Fibroblast of lung (primary cell): ENCODE measurements at regions not wholly inside any gene's neighbourhood (a gene's known extent, or its start where the extent isn't known, plus 50 kb on each side); places are given as distances from the start of the nearest gene placed in this dataset.

Source experiments
- DNase-seq, 2 donors: peaks; one replicate each; pipeline versions ENCODE4 v3.0.0 to v3.0.0-alpha.2; 2010; ENCODE audit warnings: low read depth in 2 of 2
- H2AFZ ChIP-seq: 2 replicates; pipeline ENCODE4 v1.5.1; 2012; ENCODE audit warnings: low read length, control low read depth, inconsistent platforms
- H3K27ac ChIP-seq: 2 replicates; pipeline ENCODE4 v1.5.1; 2011; ENCODE audit warnings: low read length, control low read depth; ENCODE audit not compliant: insufficient read depth
- H3K27me3 ChIP-seq: 2 replicates; pipeline ENCODE4 v1.5.1; 2011; ENCODE audit warnings: mild to moderate bottlenecking, low read length; ENCODE audit not compliant: control insufficient read depth, insufficient read depth
- H3K36me3 ChIP-seq: 2 replicates; pipeline ENCODE4 v1.5.1; 2011; ENCODE audit warnings: low read length; ENCODE audit not compliant: control insufficient read depth, insufficient read depth
- H3K4me1 ChIP-seq: 2 replicates; pipeline ENCODE4 v1.5.1; 2011; ENCODE audit warnings: low read length; ENCODE audit not compliant: control insufficient read depth, insufficient read depth; ENCODE audit errors: extremely low read depth
- H3K4me2 ChIP-seq: 2 replicates; pipeline ENCODE4 v1.5.1; 2011; ENCODE audit warnings: low read length, control low read depth; ENCODE audit not compliant: insufficient read depth; ENCODE audit errors: extremely low read depth
- H3K4me3 ChIP-seq, 4 experiments: fragments of 200-600 bp in 1 of 4; sonication (generic) in 1 of 4; replicated peaks in 1 of 4; 2 replicates each; pipeline ENCODE4 v1.5.1; 2011 to 2016; ENCODE audit warnings: low read length in 4 of 4, low read depth in 3 of 4, mild to moderate bottlenecking in 3 of 4, control low read depth in 2 of 4, inconsistent platforms in 1 of 4, mixed read lengths in 1 of 4; ENCODE audit not compliant: insufficient read depth in 1 of 4; ENCODE audit errors: control extremely low read depth in 1 of 4
- H3K79me2 ChIP-seq: 2 replicates; pipeline ENCODE4 v1.5.1; 2012; ENCODE audit warnings: mild to moderate bottlenecking, low read length, inconsistent platforms; ENCODE audit not compliant: control insufficient read depth, insufficient read depth
- H3K9ac ChIP-seq: 2 replicates; pipeline ENCODE4 v1.5.1; 2011; ENCODE audit warnings: mild to moderate bottlenecking, low read length, control low read depth; ENCODE audit not compliant: insufficient read depth
- H3K9me3 ChIP-seq: 2 replicates; pipeline ENCODE4 v1.5.1; 2012; ENCODE audit warnings: low read depth, low read length; ENCODE audit not compliant: control insufficient read depth, insufficient read depth
- H4K20me1 ChIP-seq: 2 replicates; pipeline ENCODE4 v1.5.1; 2011; ENCODE audit warnings: low read length; ENCODE audit not compliant: control insufficient read depth, insufficient read depth; ENCODE audit errors: extremely low read depth
- CTCF ChIP-seq, 2 donors: IDR thresholded peaks in 1 of 2; conservative IDR thresholded peaks in 1 of 2; 1 replicate in 1 of 2; 2 replicates in 1 of 2; pipeline ENCODE4 v1.5.1; 2011 to 2012; ENCODE audit warnings: low read length in 2 of 2, control low read depth in 1 of 2, inconsistent platforms in 1 of 2, low read depth in 1 of 2, mild to moderate bottlenecking in 1 of 2
- EZH2 ChIP-seq: IDR thresholded peaks from 2 replicates; pipeline ENCODE4 v1.5.1; 2012; ENCODE audit warnings: low read length, control low read depth, mild to moderate bottlenecking; ENCODE audit errors: missing control alignments

DNA sequence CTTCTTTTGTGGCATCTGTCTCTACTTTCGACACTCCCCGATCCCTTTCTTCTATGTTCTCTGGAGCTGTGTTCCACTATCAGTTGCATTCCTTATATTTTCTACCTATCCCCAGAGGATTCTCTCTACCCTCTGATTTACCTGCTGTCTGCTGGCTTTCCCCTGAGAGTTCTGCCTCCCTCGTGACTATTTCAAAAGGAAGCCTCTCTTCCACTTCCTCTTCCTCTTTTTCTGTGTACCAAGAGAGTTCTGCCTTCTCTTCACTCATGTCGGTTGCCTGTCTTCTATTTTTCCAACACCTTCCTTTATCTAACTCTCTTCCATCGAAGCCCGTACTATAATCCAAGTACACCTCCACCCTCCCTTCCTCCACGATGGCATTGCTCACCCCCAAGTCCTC lies 631.7 kb downstream of the SMARCA1 start:
- TF ChIP-seq CTCF (conservative IDR thresholded peaks at IDR 0.05 in 1 of 2, IDR thresholded peaks at IDR 0.05 in 1 of 2; ENCODE audit: low read depth in 1 of 2, low read length in 2 of 2): no peak
- TF ChIP-seq EZH2: no peak
- no peak overlapping the region for H3K9ac ChIP-seq

GRCh38 chrX:128884430-128884829 lies 638.9 kb downstream of the SMARCA1 start:
- TF ChIP-seq CTCF (conservative IDR thresholded peaks at IDR 0.05 in 1 of 2, IDR thresholded peaks at IDR 0.05 in 1 of 2; ENCODE audit: low read depth in 1 of 2, low read length in 2 of 2): no peak
- no peak for TF ChIP-seq EZH2
- no peaks in the 10 kb centered on the region for H3K27me3 ChIP-seq
- H2AFZ ChIP-seq: no peak overlapping the region
- DNase-seq: no peak
- H3K27ac ChIP-seq: no peak overlapping the region
- no peaks in the 10 kb centered on the region for H3K4me1 ChIP-seq
- no peak overlapping the region for H3K9ac ChIP-seq
- no peaks in the 10 kb centered on the region for H3K9me3 ChIP-seq
- no peaks in the 10 kb centered on the region for H3K79me2 ChIP-seq
- H3K4me3 ChIP-seq: no peak overlapping the region
- H4K20me1 ChIP-seq: no peaks in the 10 kb centered on the region
- no peaks in the 10 kb centered on the region for H3K36me3 ChIP-seq
- no peak overlapping the region for H3K4me2 ChIP-seq

More for the DNA sequence above, 631.7 kb downstream of the SMARCA1 start:
- no peaks in the 10 kb centered on the region for H3K27me3 ChIP-seq
- no peak overlapping the region for H3K4me3 ChIP-seq
- H3K27ac ChIP-seq: no peak overlapping the region
- no peak overlapping the region for H3K4me2 ChIP-seq
- no peaks in the 10 kb centered on the region for H3K79me2 ChIP-seq
- no peak overlapping the region for H2AFZ ChIP-seq
- H3K36me3 ChIP-seq: no peaks in the 10 kb centered on the region
- H3K9me3 ChIP-seq: no peaks in the 10 kb centered on the region
- no peak for DNase-seq
- no peaks in the 10 kb centered on the region for H3K4me1 ChIP-seq
- no peaks in the 10 kb centered on the region for H4K20me1 ChIP-seq

GRCh38 chrX:128883650-128884049 lies 639.6 kb downstream of the SMARCA1 start:
- H3K4me2 ChIP-seq: no peak overlapping the region
- no peaks in the 10 kb centered on the region for H3K9me3 ChIP-seq
- DNase-seq: no peak
- H3K36me3 ChIP-seq: no peaks in the 10 kb centered on the region
- H3K27ac ChIP-seq: no peak overlapping the region
- H2AFZ ChIP-seq: no peak overlapping the region
- TF ChIP-seq CTCF (conservative IDR thresholded peaks at IDR 0.05 in 1 of 2, IDR thresholded peaks at IDR 0.05 in 1 of 2; ENCODE audit: low read depth in 1 of 2, low read length in 2 of 2) (no peak), EZH2 (no peak)
- no peaks in the 10 kb centered on the region for H3K79me2 ChIP-seq
- H3K9ac ChIP-seq: no peak overlapping the region
- H4K20me1 ChIP-seq: no peaks in the 10 kb centered on the region
- H3K4me1 ChIP-seq: no peaks in the 10 kb centered on the region
- no peak overlapping the region for H3K4me3 ChIP-seq
- no peaks in the 10 kb centered on the region for H3K27me3 ChIP-seq
